Endothelial cell of umbilical vein (primary cell): ENCODE measurements at regions not wholly inside any gene's neighbourhood (a gene's known extent, or its start where the extent isn't known, plus 50 kb on each side); places are given as distances from the start of the nearest gene placed in this dataset.

Experiments
- BruUV-seq: library from RNA; stranded (reverse); fragments of 400-500 nt; replicated peaks from 2 replicates; lab custom pipeline; 2021; lab: Mats Ljungman, UMichigan
- CTCF ChIA-PET: fragments of 300-600, 350-600 bp; sonication (Branson Sonifier 250); formaldehyde crosslinking; loops from one replicate; lab custom pipeline; 2021; ENCODE audit warnings: antibody characterized with exemption, inconsistent platforms; lab: Charles Lee
- POLR2A ChIA-PET: fragments of 300-600, 350-600 bp; sonication (Branson Sonifier 250); formaldehyde crosslinking; loops from one replicate; lab custom pipeline; 2021; ENCODE audit warnings: antibody characterized with exemption, inconsistent platforms; lab: Charles Lee
- DNase-seq: peaks from one replicate; pipeline ENCODE4 v3.0.0-alpha.2; 2011; ENCODE audit warnings: low read depth, low spot score
- FAIRE-seq: peaks from 2 replicates; lab custom pipeline; 2011; peaks lifted over from hg19 to GRCh38; lab: Jason Lieb, UNC
- H2AFZ ChIP-seq: 2 replicates; pipeline ENCODE4 v1.6.0; 2012; ENCODE audit warnings: low read depth, low read length, control low read depth, inconsistent platforms
- H3K27ac ChIP-seq: 2 replicates; pipeline ENCODE4 v1.5.1; 2011; ENCODE audit warnings: low read depth, mild to moderate bottlenecking, control low read depth, low read length, moderate library complexity; ENCODE audit not compliant: insufficient read depth
- H3K27me3 ChIP-seq, 2 experiments: 2 replicates each; pipeline versions ENCODE4 v1.6.0 to v1.6.1; 2011; ENCODE audit warnings: low read length in 2 of 2, mixed read lengths in 1 of 2; ENCODE audit not compliant: control insufficient read depth in 2 of 2, insufficient read depth in 2 of 2
- H3K36me3 ChIP-seq, 2 experiments: 2 replicates in 1 of 2; 3 replicates in 1 of 2; pipeline ENCODE4 v1.5.1; 2011; ENCODE audit warnings: low read length in 2 of 2, mild to moderate bottlenecking in 1 of 2, moderate library complexity in 1 of 2; ENCODE audit not compliant: control insufficient read depth in 2 of 2, insufficient read depth in 2 of 2; ENCODE audit errors: extremely low read depth in 1 of 2
- H3K4me1 ChIP-seq: 3 replicates; pipeline ENCODE4 v1.5.1; 2011; ENCODE audit warnings: mild to moderate bottlenecking, low read length; ENCODE audit not compliant: control insufficient read depth, insufficient read depth; ENCODE audit errors: extremely low read depth
- H3K4me2 ChIP-seq: 2 replicates; pipeline ENCODE4 v1.6.1; 2011; ENCODE audit warnings: low read length, control low read depth, mixed read lengths; ENCODE audit not compliant: insufficient read depth
- H3K4me3 ChIP-seq, 3 experiments: fragments of 200-600 bp in 1 of 3; sonication (generic), shearing (Covaris generic) in 1 of 3; replicated peaks in 1 of 3; 2 replicates each; pipeline ENCODE4 v1.5.1; 2011 to 2016; ENCODE audit warnings: control low read depth in 3 of 3, low read length in 3 of 3, mild to moderate bottlenecking in 2 of 3, inconsistent platforms in 1 of 3, low read depth in 1 of 3, moderate library complexity in 1 of 3; ENCODE audit not compliant: insufficient read depth in 1 of 3
- H3K79me2 ChIP-seq: 2 replicates; pipeline ENCODE4 v1.6.0; 2012; ENCODE audit warnings: low read length, inconsistent platforms; ENCODE audit not compliant: control insufficient read depth, insufficient read depth
- H3K9ac ChIP-seq: replicated peaks from 2 replicates; pipeline ENCODE3; 2011; ENCODE audit warnings: low read length, control low read depth; ENCODE audit not compliant: insufficient read depth; ENCODE audit errors: extremely low read depth
- H3K9me1 ChIP-seq: replicated peaks from 3 replicates; pipeline ENCODE4 v1.6.0; 2011; ENCODE audit warnings: mild to moderate bottlenecking, low read length; ENCODE audit not compliant: control insufficient read depth, insufficient read depth; ENCODE audit errors: extremely low read depth
- H3K9me3 ChIP-seq: replicated peaks from 2 replicates; pipeline ENCODE4 v1.5.1; 2012; ENCODE audit warnings: low read length, inconsistent platforms; ENCODE audit not compliant: control insufficient read depth, insufficient read depth
- H4K20me1 ChIP-seq: replicated peaks from 2 replicates; pipeline ENCODE3; 2011; ENCODE audit warnings: mild to moderate bottlenecking, low read length; ENCODE audit not compliant: control insufficient read depth, insufficient read depth; ENCODE audit errors: extremely low read depth
- CTCF ChIP-seq, 2 donors: IDR thresholded peaks; 1 replicate in 1 of 2; 2 replicates in 1 of 2; pipeline ENCODE4 v1.5.1; 2011; ENCODE audit warnings: low read length in 2 of 2, mild to moderate bottlenecking in 2 of 2, moderate library complexity in 2 of 2, control low read depth in 1 of 2, inconsistent platforms in 1 of 2, low read depth in 1 of 2; ENCODE audit not compliant: insufficient read depth in 1 of 2; ENCODE audit errors: extremely low read depth in 1 of 2
- EZH2 ChIP-seq: IDR thresholded peaks from 2 replicates; pipeline ENCODE4 v1.6.1; 2012; ENCODE audit warnings: borderline replicate concordance, low read depth, mild to moderate bottlenecking, moderate library complexity, low read length, inconsistent platforms; ENCODE audit not compliant: severe bottlenecking
- GATA2 ChIP-seq: IDR thresholded peaks from 2 replicates; pipeline ENCODE4 v1.7.0; 2011; ENCODE audit warnings: low read depth, mild to moderate bottlenecking, moderate library complexity, mixed read lengths, low read length; ENCODE audit not compliant: insufficient read length, insufficient read depth
- JUN ChIP-seq: IDR thresholded peaks from 2 replicates; pipeline ENCODE4 v1.6.1; 2011; ENCODE audit warnings: borderline replicate concordance, low read depth; ENCODE audit not compliant: insufficient read length, insufficient read depth
- MAX ChIP-seq: IDR thresholded peaks from 2 replicates; pipeline ENCODE4 v1.6.1; 2011; ENCODE audit not compliant: insufficient read depth, insufficient read length
- MYC ChIP-seq: IDR thresholded peaks from one replicate; pipeline ENCODE4 v1.6.1; 2011; ENCODE audit warnings: mild to moderate bottlenecking, low read depth, low read length
- POLR2A ChIP-seq: IDR thresholded peaks from 2 replicates; pipeline ENCODE4 v1.6.1; 2012; ENCODE audit warnings: low read depth, mild to moderate bottlenecking, control low read depth, low read length
- POLR2AphosphoS5 ChIP-seq: IDR thresholded peaks from 2 replicates; pipeline ENCODE4 v1.6.1; 2012; ENCODE audit warnings: low read depth, mild to moderate bottlenecking, control low read depth, low read length, moderate library complexity; ENCODE audit not compliant: insufficient read depth
- dilution Hi-C: fragments of 300-500 bp; cut with MboI; formaldehyde crosslinking; loops from one replicate; pipeline ENCODE4 v1.15.0; 2019; ENCODE audit warnings: low sequenced_read_pairs; ENCODE audit not compliant: extremely low pct_ligation_motif_present
- intact Hi-C: fragments of 100-400 bp; cut with micrococcal nuclease; formaldehyde crosslinking; loops from one replicate; pipeline ENCODE4 v1.10.0; 2022

GRCh38 chr2:19796035-19796695 lies 105.6 kb downstream of the TTC32 start:
- DNase-seq (no peak), FAIRE-seq (no peak)
- intact Hi-C loops (no loop called here), dilution Hi-C loops (no loop called here)
- Histone ChIP-seq H3K27ac (no peak overlapping the region), H3K79me2 (no peaks in the 10 kb centered on the region), H3K27me3 (peaks cover 2 to 4% of the 10 kb centered on the region in 2 experiments), H2AFZ (no peak overlapping the region), H3K4me3 (no peak overlapping the region), H4K20me1 (no peaks in the 10 kb centered on the region), H3K4me2 (no peak overlapping the region), H3K9me1 (no peaks in the 10 kb centered on the region), H3K36me3 (no peaks in the 10 kb centered on the region), H3K4me1 (peaks cover 2% of the 10 kb centered on the region), H3K9ac (no peak overlapping the region), H3K9me3 (no peaks in the 10 kb centered on the region)
- ChIA-PET CTCF (interaction anchor here (1.5 kb wide), 1 partner anchor 23 kb away, joined by 3 read pairs; no protein-coding TSS in a partner anchor), POLR2A (no interaction called here)
- no TSS peak for BruUV-seq
- TF ChIP-seq POLR2A (no peak), MAX (no peak), JUN (no peak), POLR2AphosphoS5 (no peak), GATA2 (no peak), MYC (no peak), EZH2 (no peak), CTCF (IDR thresholded peaks at IDR 0.05; ENCODE audit: extremely low read depth in 1 of 2, insufficient read depth in 1 of 2, low read depth in 1 of 2, low read length in 2 of 2) (no peak)
